PFSK-1 (cell line): ENCODE measurements at regions not wholly inside any gene's neighbourhood (a gene's known extent, or its start where the extent isn't known, plus 50 kb on each side); places are given as distances from the start of the nearest gene placed in this dataset.

Experiments used
- FOXP2 ChIP-seq: optimal IDR thresholded peaks from 2 replicates; pipeline ENCODE3; 2011; ENCODE audit warnings: borderline replicate concordance, control low read depth, inconsistent platforms; ENCODE audit not compliant: insufficient read depth; ENCODE audit errors: extremely low read length, extremely low read depth
- POLR2AphosphoS5 ChIP-seq: IDR thresholded peaks from 2 replicates; pipeline ENCODE4 v1.6.1; 2012; ENCODE audit warnings: low read depth, mild to moderate bottlenecking, control low read depth, low read length, moderate library complexity
- SIN3A ChIP-seq: IDR thresholded peaks from 2 replicates; pipeline ENCODE4 v1.6.1; 2012; ENCODE audit warnings: mild to moderate bottlenecking, low read length, moderate library complexity, borderline replicate concordance; ENCODE audit not compliant: insufficient read depth
- TAF1 ChIP-seq: IDR thresholded peaks from 2 replicates; pipeline ENCODE4 v1.6.1; 2012; ENCODE audit warnings: low read length, control low read depth, borderline replicate concordance; ENCODE audit not compliant: insufficient read depth
- TF ChIP-seq, protein P1 (sequence below), 2 experiments: IDR thresholded peaks; 2 replicates each; pipeline versions ENCODE4 v1.6.1 to v1.8.0; 2011 to 2012; ENCODE audit warnings: low read depth in 2 of 2, low read length in 2 of 2, control low read depth in 1 of 2, inconsistent platforms in 1 of 2, mild to moderate bottlenecking in 1 of 2, moderate library complexity in 1 of 2; ENCODE audit not compliant: insufficient read depth in 1 of 2

DNA sequence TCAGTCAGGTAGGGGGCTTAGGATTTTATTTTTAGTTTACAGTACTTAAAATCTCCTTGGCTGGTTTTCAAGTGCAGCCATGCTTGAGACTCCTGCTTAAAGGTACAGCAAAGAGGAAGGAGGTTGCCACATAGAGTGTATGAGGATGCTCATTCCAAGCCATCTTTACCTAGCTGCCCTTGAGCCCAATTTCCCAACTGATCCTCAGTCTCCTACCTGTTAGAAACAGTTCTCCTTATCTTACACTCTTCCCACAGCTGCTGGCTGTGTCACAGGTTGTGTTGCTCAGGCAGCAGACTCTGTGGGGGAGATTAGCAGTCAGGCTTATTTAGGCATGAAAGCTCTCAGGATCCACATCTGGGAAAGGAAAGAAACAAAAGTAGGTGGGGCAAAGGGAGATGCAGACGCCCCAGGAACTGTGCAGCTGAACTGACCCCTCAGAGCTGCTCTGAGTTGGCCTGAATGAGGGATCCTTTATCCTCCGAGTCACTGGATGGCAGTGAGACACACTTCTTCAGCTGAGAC, 95.1 kb downstream of the NMUR2 start:
- TF ChIP-seq FOXP2 = no peak
- no peak for TF ChIP-seq TAF1
- TF ChIP-seq, protein P1, sequence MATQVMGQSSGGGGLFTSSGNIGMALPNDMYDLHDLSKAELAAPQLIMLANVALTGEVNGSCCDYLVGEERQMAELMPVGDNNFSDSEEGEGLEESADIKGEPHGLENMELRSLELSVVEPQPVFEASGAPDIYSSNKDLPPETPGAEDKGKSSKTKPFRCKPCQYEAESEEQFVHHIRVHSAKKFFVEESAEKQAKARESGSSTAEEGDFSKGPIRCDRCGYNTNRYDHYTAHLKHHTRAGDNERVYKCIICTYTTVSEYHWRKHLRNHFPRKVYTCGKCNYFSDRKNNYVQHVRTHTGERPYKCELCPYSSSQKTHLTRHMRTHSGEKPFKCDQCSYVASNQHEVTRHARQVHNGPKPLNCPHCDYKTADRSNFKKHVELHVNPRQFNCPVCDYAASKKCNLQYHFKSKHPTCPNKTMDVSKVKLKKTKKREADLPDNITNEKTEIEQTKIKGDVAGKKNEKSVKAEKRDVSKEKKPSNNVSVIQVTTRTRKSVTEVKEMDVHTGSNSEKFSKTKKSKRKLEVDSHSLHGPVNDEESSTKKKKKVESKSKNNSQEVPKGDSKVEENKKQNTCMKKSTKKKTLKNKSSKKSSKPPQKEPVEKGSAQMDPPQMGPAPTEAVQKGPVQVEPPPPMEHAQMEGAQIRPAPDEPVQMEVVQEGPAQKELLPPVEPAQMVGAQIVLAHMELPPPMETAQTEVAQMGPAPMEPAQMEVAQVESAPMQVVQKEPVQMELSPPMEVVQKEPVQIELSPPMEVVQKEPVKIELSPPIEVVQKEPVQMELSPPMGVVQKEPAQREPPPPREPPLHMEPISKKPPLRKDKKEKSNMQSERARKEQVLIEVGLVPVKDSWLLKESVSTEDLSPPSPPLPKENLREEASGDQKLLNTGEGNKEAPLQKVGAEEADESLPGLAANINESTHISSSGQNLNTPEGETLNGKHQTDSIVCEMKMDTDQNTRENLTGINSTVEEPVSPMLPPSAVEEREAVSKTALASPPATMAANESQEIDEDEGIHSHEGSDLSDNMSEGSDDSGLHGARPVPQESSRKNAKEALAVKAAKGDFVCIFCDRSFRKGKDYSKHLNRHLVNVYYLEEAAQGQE (IDR thresholded peaks at IDR 0.05; ENCODE audit: insufficient read depth in 1 of 2, low read depth in 2 of 2, low read length in 2 of 2) = no peak
- TF ChIP-seq POLR2AphosphoS5 = no peak
- no peak for TF ChIP-seq SIN3A

DNA sequence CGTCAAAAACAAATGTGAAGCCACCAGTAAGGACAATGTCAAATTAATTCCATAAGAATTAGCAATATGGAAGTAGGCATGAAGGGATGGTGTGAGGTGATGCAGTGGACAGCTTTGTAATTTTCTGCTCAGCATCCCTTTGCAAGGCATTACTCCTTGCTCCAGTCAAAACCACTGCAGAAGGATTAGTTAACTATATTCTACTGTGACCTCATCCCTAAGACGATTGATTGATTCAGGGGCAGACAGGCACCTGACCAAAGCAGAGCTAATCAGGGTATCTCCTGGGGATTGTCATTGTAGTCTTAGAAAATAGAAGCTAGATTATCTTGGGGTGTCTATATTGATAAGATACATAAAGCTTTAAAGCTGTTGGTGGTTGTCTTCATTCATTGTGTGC, 98.7 kb downstream of the NMUR2 start:
- TF ChIP-seq POLR2AphosphoS5 (no peak), FOXP2 (no peak), TAF1 (no peak), SIN3A (no peak)
- TF ChIP-seq, protein P1 (IDR thresholded peaks at IDR 0.05; ENCODE audit: insufficient read depth in 1 of 2, low read depth in 2 of 2, low read length in 2 of 2) = no peak

DNA sequence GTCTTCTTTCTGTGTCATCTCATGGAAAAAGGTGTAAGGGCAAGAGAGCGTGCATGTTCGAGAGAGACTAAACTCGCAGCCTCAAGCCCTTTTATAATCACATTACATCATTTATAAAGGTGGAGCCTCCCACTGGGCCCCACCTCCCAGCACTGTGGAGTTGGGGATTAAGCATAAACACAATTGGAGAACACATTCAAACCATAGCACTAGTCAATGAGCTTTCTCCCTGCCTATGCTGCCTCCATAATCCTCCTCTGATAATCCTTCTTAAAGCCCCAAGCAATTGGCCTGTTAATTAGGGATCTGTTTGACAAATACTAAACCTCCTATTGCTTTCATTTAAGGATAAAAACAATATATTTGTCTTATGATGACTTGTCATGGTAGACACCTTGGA, 99.6 kb downstream of the NMUR2 start:
- no peak for TF ChIP-seq FOXP2
- no peak for TF ChIP-seq POLR2AphosphoS5
- no peak for TF ChIP-seq SIN3A

GRCh38 chr5:152303841-152304240, 101.2 kb downstream of the NMUR2 start:
- TF ChIP-seq FOXP2 (no peak), TAF1 (no peak), SIN3A (no peak), POLR2AphosphoS5 (no peak)
- TF ChIP-seq, protein P1 (IDR thresholded peaks at IDR 0.05; ENCODE audit: insufficient read depth in 1 of 2, low read depth in 2 of 2, low read length in 2 of 2) = no peak

- TF ChIP-seq, protein P1 (IDR thresholded peaks at IDR 0.05; ENCODE audit: insufficient read depth in 1 of 2, low read depth in 2 of 2, low read length in 2 of 2) = no peak
- TF ChIP-seq SIN3A (no peak), FOXP2 (no peak), TAF1 (no peak), POLR2AphosphoS5 (no peak)
These were observed 107.2 kb downstream of the NMUR2 start for GRCh38 chr5:152297866-152298265.
